Vagina (tissue), 2 donors: ENCODE measurements at regions not wholly inside any gene's neighbourhood (a gene's known extent, or its start where the extent isn't known, plus 50 kb on each side); places are given as distances from the start of the nearest gene placed in this dataset.

Experiments used
- POLR2A ChIP-seq, 2 donors: fragments of 450-650 bp; IDR thresholded peaks; one replicate each; pipeline ENCODE4 v1.6.1; 2017; ENCODE audit warnings: antibody characterized with exemption in 2 of 2, mild to moderate bottlenecking in 2 of 2, moderate library complexity in 2 of 2
- TF ChIP-seq, protein P1 (sequence below), 3 experiments: fragments of 450-650 bp in 2 of 3; fragments of 200-600 bp in 1 of 3; sonication (generic) in 1 of 3; IDR thresholded peaks; one replicate each; pipeline ENCODE4 v1.5.1; 2017 to 2019; ENCODE audit warnings: antibody characterized with exemption in 3 of 3, mild to moderate bottlenecking in 2 of 3, moderate library complexity in 2 of 3

DNA sequence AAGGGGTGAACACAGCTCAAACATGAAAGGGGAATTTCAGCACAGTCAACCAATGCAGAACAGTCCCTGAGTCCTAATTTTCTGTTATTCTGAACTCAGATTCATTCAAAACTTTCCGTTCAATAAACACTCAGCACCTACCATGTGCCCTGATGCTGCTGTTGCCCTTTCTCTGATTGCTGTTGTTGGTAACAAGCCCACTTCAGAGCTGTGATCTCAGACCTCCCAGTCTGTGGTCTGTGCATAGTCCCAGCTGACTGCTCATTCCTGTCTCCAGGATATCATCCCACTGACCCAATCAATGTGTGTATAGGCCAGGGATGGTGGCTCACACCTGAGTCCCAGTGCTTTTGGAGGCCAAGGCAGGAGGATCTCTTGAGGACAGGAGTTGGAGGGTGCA, 82.7 kb upstream of the SLC35G4 start:
- TF ChIP-seq, protein P1, sequence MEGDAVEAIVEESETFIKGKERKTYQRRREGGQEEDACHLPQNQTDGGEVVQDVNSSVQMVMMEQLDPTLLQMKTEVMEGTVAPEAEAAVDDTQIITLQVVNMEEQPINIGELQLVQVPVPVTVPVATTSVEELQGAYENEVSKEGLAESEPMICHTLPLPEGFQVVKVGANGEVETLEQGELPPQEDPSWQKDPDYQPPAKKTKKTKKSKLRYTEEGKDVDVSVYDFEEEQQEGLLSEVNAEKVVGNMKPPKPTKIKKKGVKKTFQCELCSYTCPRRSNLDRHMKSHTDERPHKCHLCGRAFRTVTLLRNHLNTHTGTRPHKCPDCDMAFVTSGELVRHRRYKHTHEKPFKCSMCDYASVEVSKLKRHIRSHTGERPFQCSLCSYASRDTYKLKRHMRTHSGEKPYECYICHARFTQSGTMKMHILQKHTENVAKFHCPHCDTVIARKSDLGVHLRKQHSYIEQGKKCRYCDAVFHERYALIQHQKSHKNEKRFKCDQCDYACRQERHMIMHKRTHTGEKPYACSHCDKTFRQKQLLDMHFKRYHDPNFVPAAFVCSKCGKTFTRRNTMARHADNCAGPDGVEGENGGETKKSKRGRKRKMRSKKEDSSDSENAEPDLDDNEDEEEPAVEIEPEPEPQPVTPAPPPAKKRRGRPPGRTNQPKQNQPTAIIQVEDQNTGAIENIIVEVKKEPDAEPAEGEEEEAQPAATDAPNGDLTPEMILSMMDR (IDR thresholded peaks at IDR 0.05): no peak
- TF ChIP-seq POLR2A (IDR thresholded peaks at IDR 0.05): no peak
